ENCODE measurements at regions not wholly inside any gene's neighbourhood (a gene's known extent, or its start where the extent isn't known, plus 50 kb on each side); places are given as distances from the start of the nearest gene placed in this dataset.

- no peak overlapping the region for H3K4me3 ChIP-seq (ENCODE audit: control insufficient read depth, low read depth, low read length)
- peak; percentile 8 for DNase-seq (ENCODE audit: low read depth)
- no peak for TF ChIP-seq CTCF (conservative IDR thresholded peaks at IDR 0.05; ENCODE audit: control insufficient read depth, insufficient read depth, low read depth, low read length)
Observed at GRCh38 chr4:121243485-121243884, 79.4 kb upstream of the TNIP3 start.

GRCh38 chr4:121242188-121242750 is 78.1 kb upstream of the TNIP3 start:
- H3K4me3 ChIP-seq (ENCODE audit: control insufficient read depth, low read depth, low read length), result no peak overlapping the region
- DNase-seq (ENCODE audit: low read depth), result no peak
- TF ChIP-seq CTCF (conservative IDR thresholded peaks at IDR 0.05; ENCODE audit: control insufficient read depth, insufficient read depth, low read depth, low read length), result no peak

GRCh38 chr4:121239951-121240350 is 75.8 kb upstream of the TNIP3 start:
- peak; percentile 50 for DNase-seq (ENCODE audit: low read depth)
- TF ChIP-seq CTCF (conservative IDR thresholded peaks at IDR 0.05; ENCODE audit: control insufficient read depth, insufficient read depth, low read depth, low read length), result no peak
- H3K4me3 ChIP-seq (ENCODE audit: control insufficient read depth, low read depth, low read length), result no peak overlapping the region

- no peak overlapping the region for H3K4me3 ChIP-seq (ENCODE audit: control insufficient read depth, low read depth, low read length)
- no peak for DNase-seq (ENCODE audit: low read depth)
- TF ChIP-seq CTCF (conservative IDR thresholded peaks at IDR 0.05; ENCODE audit: control insufficient read depth, insufficient read depth, low read depth, low read length), result no peak
Observed at GRCh38 chr4:121238461-121238860, 74.3 kb upstream of the TNIP3 start.

- no peak overlapping the region for H3K4me3 ChIP-seq (ENCODE audit: control insufficient read depth, low read depth, low read length)
- no peak for DNase-seq (ENCODE audit: low read depth)
- no peak for TF ChIP-seq CTCF (conservative IDR thresholded peaks at IDR 0.05; ENCODE audit: control insufficient read depth, insufficient read depth, low read depth, low read length)
Observed at GRCh38 chr4:121237069-121237399, 72.9 kb upstream of the TNIP3 start.

GRCh38 chr4:121236353-121237068 is 72.4 kb upstream of the TNIP3 start:
- no peak for DNase-seq (ENCODE audit: low read depth)
- no peak overlapping the region for H3K4me3 ChIP-seq (ENCODE audit: control insufficient read depth, low read depth, low read length)
- no peak for TF ChIP-seq CTCF (conservative IDR thresholded peaks at IDR 0.05; ENCODE audit: control insufficient read depth, insufficient read depth, low read depth, low read length)
